IMR-90 (cell line): ENCODE measurements at regions not wholly inside any gene's neighbourhood (a gene's known extent, or its start where the extent isn't known, plus 50 kb on each side); places are given as distances from the start of the nearest gene placed in this dataset.

ENCODE experiments used
- ATAC-seq: fragments of 200-7000 bp; cut with Tn5 transposase; 2 replicates; pipeline ENCODE4 v1.9.1; 2020; ENCODE audit warnings: low read depth, mild to moderate bottlenecking, moderate library complexity
- BruUV-seq: library from RNA; stranded (reverse); fragments of 400-500 nt; replicated peaks from 2 replicates; lab custom pipeline; 2021; lab: Mats Ljungman, UMichigan
- CTCF ChIA-PET: fragments of 300-600 bp; formaldehyde crosslinking; extraction: SDS; loops from one replicate; lab custom pipeline; 2021; ENCODE audit warnings: antibody characterized with exemption; lab: Yijun Ruan, JAX
- POLR2A ChIA-PET: fragments of 300-600 bp; sonication (Branson Sonifier 250); formaldehyde crosslinking; loops from one replicate; lab custom pipeline; 2022; ENCODE audit warnings: antibody characterized with exemption; ENCODE audit not compliant: unreplicated experiment; lab: Charles Lee
- DNase-seq: peaks from one replicate; pipeline ENCODE4 v3.0.0; 2013
- H2AFZ ChIP-seq: replicated peaks from 2 replicates; pipeline ENCODE3; 2013; ENCODE audit warnings: low read length, mild to moderate bottlenecking; ENCODE audit not compliant: poor library complexity
- H2AK5ac ChIP-seq: 2 replicates; pipeline ENCODE4 v1.6.1; 2013; ENCODE audit warnings: low read depth, low read length, inconsistent platforms
- H2AK9ac ChIP-seq: replicated peaks from 2 replicates; pipeline ENCODE3; 2013; ENCODE audit warnings: mild to moderate bottlenecking, low read depth, low read length, moderate library complexity; ENCODE audit not compliant: poor library complexity
- H2BK120ac ChIP-seq: 2 replicates; pipeline ENCODE4 v1.6.1; 2013; ENCODE audit warnings: low read depth, low read length, inconsistent platforms
- H2BK15ac ChIP-seq: 3 replicates; pipeline ENCODE4 v1.6.1; 2013; ENCODE audit warnings: low read depth, low read length, inconsistent platforms
- H2BK20ac ChIP-seq: 2 replicates; pipeline ENCODE4 v1.6.1; 2013; ENCODE audit warnings: low read depth, mild to moderate bottlenecking, inconsistent platforms, low read length, moderate library complexity
- H2BK5ac ChIP-seq: 2 replicates; pipeline ENCODE4 v1.6.1; 2013; ENCODE audit warnings: mild to moderate bottlenecking, low read depth, low read length, inconsistent platforms; ENCODE audit not compliant: poor library complexity, severe bottlenecking
- H3K14ac ChIP-seq: replicated peaks from 2 replicates; pipeline ENCODE4 v1.6.1; 2013; ENCODE audit warnings: low read depth, low read length, inconsistent platforms
- H3K18ac ChIP-seq: 2 replicates; pipeline ENCODE4 v1.6.1; 2013; ENCODE audit warnings: low read depth, low read length, control low read depth
- H3K23ac ChIP-seq: 2 replicates; pipeline ENCODE4 v1.6.1; 2013; ENCODE audit warnings: low read depth, low read length, inconsistent platforms
- H3K27ac ChIP-seq: 2 replicates; pipeline ENCODE4 v1.5.1; 2013; ENCODE audit warnings: mild to moderate bottlenecking, control low read depth, low read length; ENCODE audit not compliant: insufficient read depth
- H3K27me3 ChIP-seq: 2 replicates; pipeline ENCODE4 v1.6.1; 2013; ENCODE audit warnings: low read length; ENCODE audit not compliant: control insufficient read depth, insufficient read depth
- H3K36me3 ChIP-seq: 2 replicates; pipeline ENCODE4 v1.6.1; 2013; ENCODE audit warnings: low read length, mixed read lengths; ENCODE audit not compliant: control insufficient read depth, insufficient read depth
- H3K4ac ChIP-seq: 2 replicates; pipeline ENCODE4 v1.6.1; 2013; ENCODE audit warnings: low read depth, low read length, inconsistent platforms
- H3K4me1 ChIP-seq: 2 replicates; pipeline ENCODE4 v1.6.1; 2013; ENCODE audit warnings: low read length, mixed read lengths; ENCODE audit not compliant: control insufficient read depth, insufficient read depth
- H3K4me2 ChIP-seq: 2 replicates; pipeline ENCODE4 v1.6.1; 2013; ENCODE audit warnings: low read depth, mild to moderate bottlenecking, control low read depth, low read length, moderate library complexity
- H3K4me3 ChIP-seq: 2 replicates; pipeline ENCODE4 v1.5.1; 2013; ENCODE audit warnings: low read depth, mild to moderate bottlenecking, control low read depth, low read length, moderate library complexity; ENCODE audit not compliant: insufficient read depth
- H3K56ac ChIP-seq: 2 replicates; pipeline ENCODE4 v1.6.1; 2013; ENCODE audit warnings: low read length, inconsistent platforms; ENCODE audit not compliant: insufficient read depth; ENCODE audit errors: extremely low read depth
- H3K79me1 ChIP-seq, 2 experiments: 2 replicates each; pipeline ENCODE4 v1.6.1; 2013; ENCODE audit warnings: low read length in 2 of 2, inconsistent platforms in 1 of 2, low read depth in 1 of 2
- H3K9ac ChIP-seq: 2 replicates; pipeline ENCODE4 v1.6.1; 2013; ENCODE audit warnings: low read depth, low read length, control low read depth
- H3K9me1 ChIP-seq: 2 replicates; pipeline ENCODE4 v1.6.1; 2013; ENCODE audit warnings: low read length, inconsistent platforms; ENCODE audit not compliant: insufficient read depth
- H3K9me3 ChIP-seq: 2 replicates; pipeline ENCODE4 v1.6.1; 2013; ENCODE audit warnings: low read length; ENCODE audit not compliant: control insufficient read depth, insufficient read depth
- H4K20me1 ChIP-seq: 2 replicates; pipeline ENCODE4 v1.6.1; 2013; ENCODE audit warnings: low read length, inconsistent platforms; ENCODE audit not compliant: insufficient read depth
- H4K5ac ChIP-seq: 2 replicates; pipeline ENCODE4 v1.6.1; 2013; ENCODE audit warnings: mild to moderate bottlenecking, low read depth, low read length, control low read depth
- H4K8ac ChIP-seq, 2 experiments: 2 replicates each; pipeline ENCODE4 v1.6.1; 2013; ENCODE audit warnings: low read depth in 2 of 2, low read length in 2 of 2, control low read depth in 1 of 2, inconsistent platforms in 1 of 2
- H4K91ac ChIP-seq: 2 replicates; pipeline ENCODE4 v1.6.1; 2013; ENCODE audit warnings: low read depth, low read length, inconsistent platforms; ENCODE audit not compliant: insufficient read depth
- BHLHE40 ChIP-seq: fragments of 150-350 bp; IDR thresholded peaks from 2 replicates; pipeline ENCODE4 v1.6.1; 2016; ENCODE audit warnings: mild to moderate bottlenecking, low read depth, low read length
- CEBPB ChIP-seq: IDR thresholded peaks from 2 replicates; pipeline ENCODE4 v1.6.1; 2012; ENCODE audit warnings: low read depth, low read length, improper control_type of control experiment
- CHD1 ChIP-seq: IDR thresholded peaks from 2 replicates; pipeline ENCODE4 v1.6.1; 2012; ENCODE audit warnings: low read depth, low read length, improper control_type of control experiment
- CTCF ChIP-seq: conservative IDR thresholded peaks from 2 replicates; pipeline ENCODE4 v1.5.1; 2012; ENCODE audit warnings: mild to moderate bottlenecking, low read depth, low read length, improper control_type of control experiment
- FOS ChIP-seq: fragments of 150-350 bp; IDR thresholded peaks from 2 replicates; pipeline ENCODE4 v1.6.1; 2016; ENCODE audit warnings: low read depth, low read length
- MAFK ChIP-seq: IDR thresholded peaks from 2 replicates; pipeline ENCODE4 v1.6.1; 2012; ENCODE audit warnings: low read depth, low read length, improper control_type of control experiment
- MAZ ChIP-seq: IDR thresholded peaks from 2 replicates; pipeline ENCODE4 v1.6.1; 2012; ENCODE audit warnings: low read depth, mild to moderate bottlenecking, low read length, improper control_type of control experiment, moderate library complexity, borderline replicate concordance
- MXI1 ChIP-seq: IDR thresholded peaks from 2 replicates; pipeline ENCODE4 v1.6.1; 2012; ENCODE audit warnings: low read depth, mild to moderate bottlenecking, low read length, moderate library complexity, borderline replicate concordance
- NFE2L2 ChIP-seq: fragments of 150-350 bp; IDR thresholded peaks from 2 replicates; pipeline ENCODE4 v1.6.1; 2016; ENCODE audit warnings: low read depth, mild to moderate bottlenecking, low read length
- POLR2A ChIP-seq: IDR thresholded peaks from 2 replicates; pipeline ENCODE4 v1.6.1; 2012; ENCODE audit warnings: mild to moderate bottlenecking, low read depth, low read length
- RAD21 ChIP-seq: IDR thresholded peaks from 2 replicates; pipeline ENCODE4 v1.6.1; 2012; ENCODE audit warnings: low read length, improper control_type of control experiment
- RCOR1 ChIP-seq: IDR thresholded peaks from 2 replicates; pipeline ENCODE4 v1.6.1; 2012; ENCODE audit warnings: mild to moderate bottlenecking, low read length, improper control_type of control experiment; ENCODE audit not compliant: insufficient replicate concordance
- RFX5 ChIP-seq: IDR thresholded peaks from 2 replicates; pipeline ENCODE4 v1.8.0; 2012; ENCODE audit warnings: low read depth, mild to moderate bottlenecking, low read length, moderate library complexity
- SMC3 ChIP-seq: fragments of 150-350 bp; IDR thresholded peaks from 2 replicates; pipeline ENCODE4 v1.6.1; 2016; ENCODE audit warnings: low read depth, mild to moderate bottlenecking, antibody characterized with exemption, low read length, moderate library complexity
- WGBS, 2 experiments: methylation state at CpG; one replicate each; pipeline versions ENCODE4 v1.1.5 to v1.1.7; 2013; ENCODE audit warnings: missing lambda C conversion rate in 2 of 2; ENCODE audit not compliant: insufficient read length in 1 of 2; ENCODE audit errors: extremely low coverage in 2 of 2; 5-methylcytosine and 5-hydroxymethylcytosine counted together
- dilution Hi-C: fragments of 300-500 bp; cut with HindIII; formaldehyde crosslinking; loops from one replicate; pipeline ENCODE4 v1.14.3; 2018; ENCODE audit warnings: low sequenced_read_pairs; ENCODE audit not compliant: unreplicated experiment
- in situ Hi-C: fragments of 300-500 bp; cut with MboI; formaldehyde crosslinking; loops from 3 replicates; pipeline ENCODE4 v1.14.3; 2019; ENCODE audit warnings: low sequenced_read_pairs, inconsistent platforms, mixed read lengths
- intact Hi-C: fragments of 100-400 bp; cut with micrococcal nuclease; formaldehyde crosslinking; loops from 2 replicates; pipeline ENCODE4 v1.10.0; 2022
- TF ChIP-seq, protein P1 (sequence below): fragments of 150-350 bp; IDR thresholded peaks from 2 replicates; pipeline ENCODE4 v1.6.1; 2016; ENCODE audit warnings: low read depth, mild to moderate bottlenecking, low read length, moderate library complexity, borderline replicate concordance
- TF ChIP-seq, protein P2 (sequence below): fragments of 150-350 bp; IDR thresholded peaks from 2 replicates; pipeline ENCODE4 v1.6.1; 2017; ENCODE audit warnings: mild to moderate bottlenecking, antibody characterized with exemption, low read length, low read depth

GRCh38 chr11:107221748-107222285 lies 203.5 kb upstream of the GUCY1A2 start:
- dilution Hi-C loops = no loop called here
- no peak overlapping the region for H4K5ac ChIP-seq
- H2BK120ac ChIP-seq = no peak overlapping the region
- H4K91ac ChIP-seq = no peak overlapping the region
- intact Hi-C loops = no loop called here
- H3K4ac ChIP-seq = no peak overlapping the region
- H3K23ac ChIP-seq = no peak overlapping the region
- DNase-seq = no peak
- H3K27ac ChIP-seq = no peak overlapping the region
- no peak overlapping the region for H2AFZ ChIP-seq
- peaks cover 4% of the 10 kb centered on the region; the same call in 1 of the 2 replicates for H3K9me3 ChIP-seq
- no peak for ATAC-seq
- no peak overlapping the region for H3K56ac ChIP-seq
- H3K14ac ChIP-seq = no peak overlapping the region
- no peak overlapping the region for H3K18ac ChIP-seq
- BruUV-seq = no TSS peak
- H4K8ac ChIP-seq = no peak overlapping the region
- H2BK15ac ChIP-seq = no peak overlapping the region
- 100% methylated on average over 1 of the region's 4 CpGs; no CpG with 5 or more reads in 1 of the 2 experiments for WGBS, 2 experiments
- H3K79me1 ChIP-seq = no peaks in the 10 kb centered on the region
- H2AK9ac ChIP-seq = no peak overlapping the region
- H3K9ac ChIP-seq = no peak overlapping the region
- no peaks in the 10 kb centered on the region for H3K36me3 ChIP-seq
- CTCF ChIA-PET = no interaction called here
- H4K20me1 ChIP-seq = no peaks in the 10 kb centered on the region
- in situ Hi-C loops = no loop called here
- no peak overlapping the region for H2AK5ac ChIP-seq
- no peak overlapping the region for H2BK5ac ChIP-seq
- TF ChIP-seq POLR2A (no peak), FOS (no peak), MXI1 (no peak), CTCF (no peak), RFX5 (no peak), BHLHE40 (no peak), NFE2L2 (no peak), MAZ (no peak), CHD1 (no peak), RCOR1 (no peak), MAFK (no peak), CEBPB (no peak), RAD21 (no peak), SMC3 (no peak)
- TF ChIP-seq, protein P1, sequence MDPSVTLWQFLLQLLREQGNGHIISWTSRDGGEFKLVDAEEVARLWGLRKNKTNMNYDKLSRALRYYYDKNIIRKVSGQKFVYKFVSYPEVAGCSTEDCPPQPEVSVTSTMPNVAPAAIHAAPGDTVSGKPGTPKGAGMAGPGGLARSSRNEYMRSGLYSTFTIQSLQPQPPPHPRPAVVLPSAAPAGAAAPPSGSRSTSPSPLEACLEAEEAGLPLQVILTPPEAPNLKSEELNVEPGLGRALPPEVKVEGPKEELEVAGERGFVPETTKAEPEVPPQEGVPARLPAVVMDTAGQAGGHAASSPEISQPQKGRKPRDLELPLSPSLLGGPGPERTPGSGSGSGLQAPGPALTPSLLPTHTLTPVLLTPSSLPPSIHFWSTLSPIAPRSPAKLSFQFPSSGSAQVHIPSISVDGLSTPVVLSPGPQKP = no peak
- TF ChIP-seq, protein P2, sequence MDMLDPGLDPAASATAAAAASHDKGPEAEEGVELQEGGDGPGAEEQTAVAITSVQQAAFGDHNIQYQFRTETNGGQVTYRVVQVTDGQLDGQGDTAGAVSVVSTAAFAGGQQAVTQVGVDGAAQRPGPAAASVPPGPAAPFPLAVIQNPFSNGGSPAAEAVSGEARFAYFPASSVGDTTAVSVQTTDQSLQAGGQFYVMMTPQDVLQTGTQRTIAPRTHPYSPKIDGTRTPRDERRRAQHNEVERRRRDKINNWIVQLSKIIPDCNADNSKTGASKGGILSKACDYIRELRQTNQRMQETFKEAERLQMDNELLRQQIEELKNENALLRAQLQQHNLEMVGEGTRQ = no peak
- POLR2A ChIA-PET = no interaction called here
- no peak overlapping the region for H3K4me3 ChIP-seq
- no peaks in the 10 kb centered on the region for H3K27me3 ChIP-seq
- no peaks in the 10 kb centered on the region for H3K9me1 ChIP-seq
- no peak overlapping the region for H2BK20ac ChIP-seq
- H3K4me2 ChIP-seq = no peak overlapping the region
- H3K4me1 ChIP-seq = no peaks in the 10 kb centered on the region
